GM23338 (cell line): ENCODE measurements at regions not wholly inside any gene's neighbourhood (a gene's known extent, or its start where the extent isn't known, plus 50 kb on each side); places are given as distances from the start of the nearest gene placed in this dataset.
A peak's percentile ranks its signal among the peaks of the same experiment; 100 is the strongest.

Experiments
- CREB1 ChIP-seq: fragments of 250-450 bp; sonication (Bioruptor Pico); IDR thresholded peaks from 2 replicates; pipeline ENCODE4 v1.5.0; 2020; ENCODE audit warnings: low read depth, mild to moderate bottlenecking, moderate library complexity
- EZH2 ChIP-seq: fragments of 200-600 bp; sonication (generic); IDR thresholded peaks from one replicate; pipeline ENCODE4 v1.8.0; 2017; ENCODE audit warnings: antibody characterized with exemption, mild to moderate bottlenecking, low read depth; ENCODE audit not compliant: unreplicated experiment
- EZH2phosphoT487 ChIP-seq: fragments of 200-600 bp; sonication (generic); IDR thresholded peaks from one replicate; pipeline ENCODE4 v1.8.1; 2018; ENCODE audit warnings: antibody characterized with exemption; ENCODE audit not compliant: unreplicated experiment
- JUNB ChIP-seq: IDR thresholded peaks from one replicate; pipeline ENCODE4 v1.6.1; 2016; ENCODE audit warnings: antibody characterized with exemption; ENCODE audit not compliant: unreplicated experiment
- POLR2AphosphoS5 ChIP-seq: IDR thresholded peaks from 2 replicates; pipeline ENCODE4 v1.6.1; 2016; ENCODE audit warnings: antibody characterized with exemption, low read depth
- REST ChIP-seq: IDR thresholded peaks from one replicate; pipeline ENCODE4 v1.6.1; 2018; ENCODE audit warnings: antibody characterized with exemption; ENCODE audit not compliant: unreplicated experiment
- ZNF114 ChIP-seq: fragments of 250-450 bp; sonication (Bioruptor Pico); IDR thresholded peaks from 2 replicates; pipeline ENCODE4 v1.5.0; 2020; ENCODE audit warnings: mild to moderate bottlenecking, moderate library complexity
- TF ChIP-seq, protein P1 (sequence below), 2 experiments: fragments of 200-600 bp in 1 of 2; sonication (generic) in 1 of 2; conservative IDR thresholded peaks; 2 replicates each; pipeline versions ENCODE4 v1.5.1 to v1.6.1; 2016 to 2017; ENCODE audit warnings: antibody characterized with exemption in 2 of 2, low read depth in 2 of 2, mild to moderate bottlenecking in 2 of 2, moderate library complexity in 1 of 2

- TF ChIP-seq, protein P1, sequence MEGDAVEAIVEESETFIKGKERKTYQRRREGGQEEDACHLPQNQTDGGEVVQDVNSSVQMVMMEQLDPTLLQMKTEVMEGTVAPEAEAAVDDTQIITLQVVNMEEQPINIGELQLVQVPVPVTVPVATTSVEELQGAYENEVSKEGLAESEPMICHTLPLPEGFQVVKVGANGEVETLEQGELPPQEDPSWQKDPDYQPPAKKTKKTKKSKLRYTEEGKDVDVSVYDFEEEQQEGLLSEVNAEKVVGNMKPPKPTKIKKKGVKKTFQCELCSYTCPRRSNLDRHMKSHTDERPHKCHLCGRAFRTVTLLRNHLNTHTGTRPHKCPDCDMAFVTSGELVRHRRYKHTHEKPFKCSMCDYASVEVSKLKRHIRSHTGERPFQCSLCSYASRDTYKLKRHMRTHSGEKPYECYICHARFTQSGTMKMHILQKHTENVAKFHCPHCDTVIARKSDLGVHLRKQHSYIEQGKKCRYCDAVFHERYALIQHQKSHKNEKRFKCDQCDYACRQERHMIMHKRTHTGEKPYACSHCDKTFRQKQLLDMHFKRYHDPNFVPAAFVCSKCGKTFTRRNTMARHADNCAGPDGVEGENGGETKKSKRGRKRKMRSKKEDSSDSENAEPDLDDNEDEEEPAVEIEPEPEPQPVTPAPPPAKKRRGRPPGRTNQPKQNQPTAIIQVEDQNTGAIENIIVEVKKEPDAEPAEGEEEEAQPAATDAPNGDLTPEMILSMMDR (conservative IDR thresholded peaks at IDR 0.05; ENCODE audit: low read depth in 2 of 2), result peak; percentile 67 to 68
- no peak for TF ChIP-seq POLR2AphosphoS5
- TF ChIP-seq EZH2phosphoT487, result no peak
- TF ChIP-seq EZH2, result no peak
- no peak for TF ChIP-seq CREB1 (CRISPR knock-in tag)
- TF ChIP-seq REST, result no peak
- TF ChIP-seq JUNB, result no peak
- no peak for TF ChIP-seq ZNF114 (CRISPR knock-in tag)
Observed at GRCh38 chr1:58204284-58204683, 342.2 kb downstream of the OMA1 start.
